Ovary (tissue), 3 donors: ENCODE measurements at regions not wholly inside any gene's neighbourhood (a gene's known extent, or its start where the extent isn't known, plus 50 kb on each side); places are given as distances from the start of the nearest gene placed in this dataset.

ENCODE experiments used
- POLR2A ChIP-seq: fragments of 450-650 bp; IDR thresholded peaks from one replicate; pipeline ENCODE4 v1.6.1; 2017; ENCODE audit warnings: antibody characterized with exemption, mild to moderate bottlenecking, moderate library complexity
- TF ChIP-seq, protein P1 (sequence below), 3 donors: fragments of 450-650 bp in 2 of 3; fragments of 200-600 bp in 1 of 3; IDR thresholded peaks; one replicate each; pipeline versions ENCODE4 v1.5.1 to v1.8.0; 2016 to 2022; ENCODE audit warnings: antibody characterized with exemption in 3 of 3, mild to moderate bottlenecking in 1 of 3
- donor health status: DM: no; HTN: no; CAD: no.

DNA sequence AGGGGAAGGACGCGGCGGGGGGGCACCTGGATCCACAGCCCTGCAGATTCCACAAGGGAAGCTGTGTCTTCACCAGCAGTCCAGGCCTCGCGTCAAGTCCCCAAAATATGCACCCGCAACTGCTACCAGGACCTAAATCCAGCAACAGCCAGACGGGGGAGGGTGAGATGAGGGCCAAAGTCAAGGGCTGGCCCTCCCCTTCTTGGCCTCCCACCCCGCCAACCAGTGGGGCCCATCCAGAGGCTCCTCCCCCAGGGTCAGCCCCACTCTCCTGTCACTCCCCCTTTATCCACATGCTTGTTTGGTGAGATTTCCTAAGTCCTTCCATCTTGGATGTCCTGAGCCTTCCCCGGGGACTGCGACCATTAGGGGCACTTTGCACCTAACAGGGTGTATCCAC, 138.7 kb downstream of the ENGASE start:
- TF ChIP-seq, protein P1, sequence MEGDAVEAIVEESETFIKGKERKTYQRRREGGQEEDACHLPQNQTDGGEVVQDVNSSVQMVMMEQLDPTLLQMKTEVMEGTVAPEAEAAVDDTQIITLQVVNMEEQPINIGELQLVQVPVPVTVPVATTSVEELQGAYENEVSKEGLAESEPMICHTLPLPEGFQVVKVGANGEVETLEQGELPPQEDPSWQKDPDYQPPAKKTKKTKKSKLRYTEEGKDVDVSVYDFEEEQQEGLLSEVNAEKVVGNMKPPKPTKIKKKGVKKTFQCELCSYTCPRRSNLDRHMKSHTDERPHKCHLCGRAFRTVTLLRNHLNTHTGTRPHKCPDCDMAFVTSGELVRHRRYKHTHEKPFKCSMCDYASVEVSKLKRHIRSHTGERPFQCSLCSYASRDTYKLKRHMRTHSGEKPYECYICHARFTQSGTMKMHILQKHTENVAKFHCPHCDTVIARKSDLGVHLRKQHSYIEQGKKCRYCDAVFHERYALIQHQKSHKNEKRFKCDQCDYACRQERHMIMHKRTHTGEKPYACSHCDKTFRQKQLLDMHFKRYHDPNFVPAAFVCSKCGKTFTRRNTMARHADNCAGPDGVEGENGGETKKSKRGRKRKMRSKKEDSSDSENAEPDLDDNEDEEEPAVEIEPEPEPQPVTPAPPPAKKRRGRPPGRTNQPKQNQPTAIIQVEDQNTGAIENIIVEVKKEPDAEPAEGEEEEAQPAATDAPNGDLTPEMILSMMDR (IDR thresholded peaks at IDR 0.05): no peak
- TF ChIP-seq POLR2A: no peak
